NAMALWA (cell line): ENCODE measurements at regions not wholly inside any gene's neighbourhood (a gene's known extent, or its start where the extent isn't known, plus 50 kb on each side); places are given as distances from the start of the nearest gene placed in this dataset.

Experiments
- DNase-seq: peaks from one replicate; pipeline ENCODE4 v3.0.0-alpha.2; 2015; ENCODE audit warnings: low spot score

GRCh38 chr2:239626961-239627592, 226.3 kb upstream of the HDAC4 start:
- no peak for DNase-seq

GRCh38 chr2:239625971-239626734, 225.3 kb upstream of the HDAC4 start:
- peak; percentile 3 for DNase-seq

GRCh38 chr2:239625156-239625845, 224.5 kb upstream of the HDAC4 start:
- DNase-seq, result no peak

- DNase-seq, result no peak
These were observed 220.8 kb upstream of the HDAC4 start for GRCh38 chr2:239621611-239622010.

GRCh38 chr2:239619369-239619768, 218.5 kb upstream of the HDAC4 start:
- no peak for DNase-seq

DNA sequence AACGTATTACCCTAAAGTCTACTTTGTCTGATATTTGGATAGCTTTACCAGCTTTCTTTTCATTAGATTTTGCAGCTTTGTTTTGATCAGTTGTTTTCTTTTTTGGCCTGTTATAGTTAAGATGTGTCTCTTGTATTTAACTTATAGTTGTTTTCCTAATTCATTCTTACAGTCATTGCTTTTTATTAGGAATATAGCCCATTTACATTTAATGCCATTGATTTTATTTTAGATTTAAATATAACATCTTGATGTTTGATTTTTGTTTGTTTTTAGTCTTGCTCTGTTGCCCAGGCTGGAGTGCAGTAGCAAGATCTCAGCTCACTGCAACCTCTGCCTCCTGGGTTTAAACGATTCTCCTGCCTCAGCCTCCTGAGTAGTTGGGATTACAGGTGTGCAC, 215.9 kb upstream of the HDAC4 start:
- DNase-seq, result no peak

DNA sequence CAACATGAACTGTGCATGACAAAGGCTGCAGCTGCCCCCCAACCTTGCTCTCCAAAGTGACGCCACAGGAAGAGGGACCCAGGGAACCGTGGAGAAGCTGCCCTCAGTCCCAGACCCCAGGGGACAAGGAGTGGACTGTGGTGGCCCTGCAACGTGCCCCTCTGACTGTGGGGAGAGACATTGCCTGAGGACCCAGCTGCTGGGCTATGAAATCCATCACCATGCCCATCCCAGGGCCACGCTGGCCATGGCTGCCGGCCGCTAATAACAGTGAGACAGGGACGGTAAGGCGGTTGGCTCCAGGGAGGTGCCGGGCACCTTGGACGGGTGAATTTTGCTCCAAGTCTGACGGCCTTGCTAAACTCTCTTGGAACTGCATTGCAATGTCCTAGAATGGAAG, 211.3 kb upstream of the HDAC4 start:
- no peak for DNase-seq

GRCh38 chr2:239611222-239611795, 210.5 kb upstream of the HDAC4 start:
- no peak for DNase-seq

DNA sequence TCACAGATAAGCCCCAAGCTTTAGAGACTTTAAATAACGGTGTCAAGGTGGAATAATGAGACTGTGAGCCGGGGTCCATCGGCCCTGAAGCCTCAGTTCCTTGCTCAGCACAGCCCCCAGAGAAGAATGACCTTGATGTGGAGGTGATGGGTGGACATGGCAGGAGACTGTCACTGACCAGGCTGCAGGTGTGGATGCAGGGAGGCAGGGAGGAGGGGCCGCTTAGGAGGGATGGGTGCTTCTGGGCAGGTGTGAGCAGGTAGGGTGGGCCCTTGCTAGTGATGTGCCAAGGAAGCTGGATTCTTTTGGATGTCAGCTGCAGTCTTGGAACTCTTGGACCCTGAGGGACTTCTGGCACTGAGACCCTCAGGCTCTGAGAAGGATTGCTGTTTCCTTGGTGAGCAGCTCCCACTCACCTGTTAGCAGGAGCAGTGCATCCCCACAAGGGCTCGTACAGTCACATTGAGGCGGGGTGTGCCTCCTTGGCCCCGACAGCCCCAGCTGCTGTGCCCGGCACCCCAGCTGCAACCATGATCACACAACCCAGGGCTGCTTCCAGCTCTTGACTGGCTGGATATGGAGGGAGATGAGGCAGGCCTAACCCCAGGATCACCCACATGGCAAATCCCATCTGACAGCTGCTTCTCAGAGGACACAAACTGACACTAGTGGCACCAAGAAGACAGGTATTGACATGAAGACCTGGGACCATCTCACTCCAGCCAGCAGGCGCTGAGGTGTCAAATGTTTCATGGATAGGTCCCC, 209.8 kb upstream of the HDAC4 start:
- no peak for DNase-seq

DNA sequence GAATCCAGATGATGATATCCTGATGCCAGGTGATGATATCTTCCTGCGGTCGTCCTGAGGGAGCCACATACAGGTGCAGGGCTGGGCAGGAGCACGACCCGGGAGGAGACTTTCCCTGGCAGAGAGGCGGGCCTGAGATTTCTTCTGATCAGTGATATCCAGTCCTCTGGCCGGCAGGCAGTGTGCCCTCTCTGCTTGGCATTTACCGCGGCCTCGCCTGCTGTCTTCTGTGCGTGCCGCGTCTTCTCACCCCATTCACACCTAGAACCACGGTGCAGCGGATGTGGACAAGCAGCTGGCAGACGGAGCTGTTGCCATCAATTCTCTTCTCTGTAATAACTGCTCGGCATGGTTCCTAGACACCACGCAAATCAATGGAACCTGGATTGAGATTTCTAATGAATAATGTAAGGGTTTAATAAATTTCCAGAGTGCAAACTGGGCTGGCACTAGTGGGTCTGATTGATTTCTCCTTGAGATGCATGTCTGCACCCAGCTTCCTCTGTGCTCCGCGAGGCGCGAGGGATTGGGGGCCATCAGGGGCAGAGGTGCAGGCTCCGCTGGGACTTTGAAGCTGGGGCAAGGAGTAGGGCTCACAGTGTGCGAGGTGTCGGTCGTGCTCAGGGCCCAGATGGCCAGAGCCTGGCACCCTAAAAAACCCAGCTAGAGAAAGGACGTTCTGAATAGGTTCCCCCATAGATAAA, 208.9 kb upstream of the HDAC4 start:
- no peak for DNase-seq

DNA sequence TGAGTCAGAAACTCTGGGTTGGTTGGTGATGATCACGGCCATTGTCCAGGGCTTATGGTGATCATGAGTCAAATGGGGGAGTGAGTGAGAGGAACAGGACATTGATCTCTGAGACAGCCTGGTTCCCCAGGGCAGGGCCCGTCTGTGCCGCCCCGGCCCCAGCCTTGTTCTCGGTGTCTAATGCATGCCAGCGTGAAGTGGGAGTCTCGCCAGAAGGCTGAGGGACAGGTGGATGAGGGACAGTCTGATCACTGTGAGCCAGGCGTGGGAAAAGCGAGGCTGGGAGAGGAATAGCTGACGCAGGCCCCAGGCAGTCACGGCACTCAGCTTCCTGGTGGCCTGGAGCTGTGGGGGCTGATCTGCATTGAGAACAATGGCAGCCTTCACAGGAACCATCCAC, 208.3 kb upstream of the HDAC4 start:
- no peak for DNase-seq

DNA sequence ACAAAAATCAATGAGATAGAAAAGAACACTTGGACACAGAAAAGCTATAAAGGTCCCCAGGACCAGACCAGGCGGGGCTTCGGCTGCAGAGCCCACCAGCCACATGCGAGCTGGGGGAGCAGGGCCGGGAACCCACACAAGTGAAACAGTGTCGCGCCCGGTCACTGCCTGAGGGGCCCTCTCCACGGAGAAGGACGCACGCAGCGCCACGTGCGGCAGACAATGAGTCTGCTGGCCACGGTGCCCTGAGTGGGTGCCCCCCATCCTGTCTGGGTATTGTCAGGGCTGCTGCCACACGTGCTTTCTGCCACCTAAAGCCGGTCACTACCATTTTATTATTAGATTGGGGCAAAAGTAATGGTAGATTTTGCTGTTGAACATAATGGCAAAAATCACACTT, 207.9 kb upstream of the HDAC4 start:
- DNase-seq, result no peak

DNA sequence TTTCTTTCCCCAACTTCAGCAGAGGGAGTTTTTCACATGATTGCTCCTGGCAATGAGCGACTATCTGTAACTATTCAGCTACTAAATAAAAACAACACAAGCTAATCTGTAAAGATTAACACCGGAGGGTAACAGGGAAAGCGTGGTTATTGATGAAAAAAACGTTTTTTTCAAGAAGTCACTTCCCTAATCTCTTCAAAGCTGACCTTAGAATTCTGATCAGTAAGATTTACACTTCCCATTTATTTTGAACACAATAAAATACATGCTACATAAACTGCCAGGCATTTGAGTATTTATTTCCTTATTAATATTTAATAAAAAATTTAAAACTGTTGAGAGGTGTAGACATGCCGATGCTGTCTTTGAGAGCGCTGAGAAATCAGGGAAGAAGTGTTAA, 207.4 kb upstream of the HDAC4 start:
- DNase-seq, result no peak

- no peak for DNase-seq
These were observed 206.8 kb upstream of the HDAC4 start for GRCh38 chr2:239607517-239608191.

DNA sequence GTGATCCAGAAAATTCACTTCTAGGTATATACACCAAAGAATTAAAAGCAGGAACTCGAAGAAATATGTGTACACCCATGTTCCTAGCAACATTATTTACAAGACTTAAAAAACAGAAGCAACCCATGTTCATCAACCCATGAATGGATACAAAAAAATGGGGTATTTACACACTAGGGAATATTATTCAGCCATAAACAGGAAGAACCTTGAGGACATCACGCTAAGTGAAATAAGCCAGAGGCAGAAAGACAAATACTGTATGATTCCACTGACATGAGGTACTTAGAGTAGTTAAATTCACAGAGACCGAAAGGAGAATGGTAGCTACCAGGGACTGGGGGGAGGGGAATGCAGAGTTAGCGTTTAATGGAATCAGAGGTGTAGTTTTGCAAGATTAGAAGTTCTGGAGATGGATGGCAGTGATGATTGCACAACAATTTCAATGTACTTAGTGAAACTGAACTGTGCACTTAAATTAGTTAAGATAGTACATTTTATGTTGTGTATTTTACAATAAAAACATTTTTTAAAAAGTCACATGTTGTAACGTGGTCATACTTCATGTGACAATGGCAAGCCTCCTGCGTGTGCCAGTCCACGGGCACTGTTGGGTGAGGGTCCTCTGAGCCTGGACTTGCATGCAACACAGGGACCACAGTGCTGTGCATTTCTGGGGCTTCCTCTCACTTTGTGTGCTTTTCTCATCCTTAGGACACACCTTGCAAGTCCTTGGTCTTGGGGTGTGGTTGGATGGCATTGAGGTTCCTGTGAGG, 206.1 kb upstream of the HDAC4 start:
- no peak for DNase-seq

DNA sequence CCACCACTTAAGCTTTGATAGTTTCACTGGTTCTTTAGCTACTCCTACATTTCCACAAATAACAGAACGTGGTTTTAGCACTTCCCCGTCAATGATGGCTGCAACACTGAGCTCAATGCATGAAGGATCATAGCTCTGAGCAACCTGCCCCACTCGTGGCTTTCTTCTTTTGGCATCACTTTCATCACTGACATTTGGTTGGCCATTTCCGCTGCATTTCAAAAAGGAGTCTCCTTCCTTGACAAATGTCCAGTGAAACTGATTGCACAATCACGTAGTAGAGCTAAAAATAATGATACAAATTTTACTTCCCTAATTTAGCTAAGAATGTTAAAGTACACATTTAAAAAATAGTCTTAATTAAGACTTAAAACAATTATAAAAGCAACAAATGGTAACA, 205.2 kb upstream of the HDAC4 start:
- DNase-seq, result no peak

- no peak for DNase-seq
These were observed 204.6 kb upstream of the HDAC4 start for GRCh38 chr2:239605409-239605808.

DNA sequence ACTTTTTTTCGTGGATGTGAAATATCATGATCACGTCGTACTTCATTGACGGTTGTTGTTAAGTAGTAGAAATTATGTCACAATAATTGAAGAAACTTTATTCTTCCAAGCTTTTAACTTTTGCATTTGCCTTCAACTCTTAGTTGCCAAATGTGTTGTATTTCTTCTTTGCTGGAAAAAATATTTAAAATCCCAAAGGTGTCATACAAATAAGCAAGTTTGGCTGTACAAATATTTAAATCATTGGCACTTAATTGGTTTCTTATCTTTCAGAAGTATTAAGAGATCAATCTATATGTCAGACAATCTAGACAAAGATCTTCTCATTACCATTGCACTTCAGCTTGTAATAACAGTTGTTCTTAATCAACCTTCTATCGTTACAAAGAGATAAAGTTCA, 204.0 kb upstream of the HDAC4 start:
- DNase-seq, result no peak

GRCh38 chr2:239603411-239604356, 202.9 kb upstream of the HDAC4 start:
- DNase-seq, result no peak
